HG03439 (cell line): ENCODE measurements at regions not wholly inside any gene's neighbourhood (a gene's known extent, or its start where the extent isn't known, plus 50 kb on each side); places are given as distances from the start of the nearest gene placed in this dataset.
"Not testable (repeated sequence)": the region's sequence is repeated elsewhere in the genome, so short reads cannot be mapped to it uniquely, and the experiment has no call there.

Experiments
- ATAC-seq: cut with Tn5 transposase; IDR thresholded peaks from one replicate; pipeline ENCODE4 v1.9.1; 2021; ENCODE audit warnings: mild to moderate bottlenecking, moderate library complexity; ENCODE audit not compliant: unreplicated experiment

DNA sequence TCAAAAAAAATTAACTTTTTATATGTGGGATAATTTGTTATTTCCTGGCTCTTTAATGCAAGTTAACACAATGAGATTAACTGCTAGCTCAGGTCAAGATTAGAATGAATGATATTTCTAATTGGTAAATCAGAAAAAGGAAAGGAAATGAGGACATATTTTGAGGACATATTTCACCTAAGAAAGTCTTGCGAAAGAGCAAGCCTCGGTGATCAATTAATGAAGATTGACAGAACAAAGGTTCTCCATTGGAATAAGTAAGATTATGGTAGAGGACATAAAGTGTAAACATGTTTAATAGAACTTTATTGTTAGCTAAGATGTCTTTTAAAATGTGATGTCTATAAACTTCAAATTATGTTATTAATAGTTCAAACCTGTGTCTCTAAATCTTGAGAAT is 1617.8 kb downstream of the KCNT2 start:
- no peak for ATAC-seq

GRCh38 chr1:194975913-194976312 is 1632.3 kb downstream of the KCNT2 start:
- no peak for ATAC-seq

GRCh38 chr1:194968916-194969315 is 1639.3 kb downstream of the KCNT2 start:
- no peak for ATAC-seq

DNA sequence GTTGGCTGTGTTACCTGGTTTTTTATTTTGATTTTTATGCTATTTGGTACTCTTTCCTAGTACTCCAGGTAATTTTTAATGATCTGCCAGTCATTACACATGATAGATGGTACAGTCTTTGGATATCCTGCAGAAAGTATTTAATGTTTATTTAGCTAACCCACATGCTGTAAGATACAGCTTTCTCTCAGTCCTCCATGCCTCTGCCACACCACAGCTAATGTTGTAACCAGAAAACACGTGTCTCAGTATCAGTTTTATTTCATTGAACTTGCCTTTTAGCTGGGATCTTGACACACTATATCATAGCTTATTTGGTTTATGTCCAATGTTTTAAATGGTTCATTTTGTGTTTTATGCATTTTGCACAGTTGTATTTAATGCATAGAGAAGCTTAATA is 1648.4 kb downstream of the KCNT2 start:
- ATAC-seq = no peak

GRCh38 chr1:194952171-194952570 is 1656.1 kb downstream of the KCNT2 start:
- no peak for ATAC-seq

GRCh38 chr1:194950584-194950983 is 1657.7 kb downstream of the KCNT2 start:
- ATAC-seq = no peak

DNA sequence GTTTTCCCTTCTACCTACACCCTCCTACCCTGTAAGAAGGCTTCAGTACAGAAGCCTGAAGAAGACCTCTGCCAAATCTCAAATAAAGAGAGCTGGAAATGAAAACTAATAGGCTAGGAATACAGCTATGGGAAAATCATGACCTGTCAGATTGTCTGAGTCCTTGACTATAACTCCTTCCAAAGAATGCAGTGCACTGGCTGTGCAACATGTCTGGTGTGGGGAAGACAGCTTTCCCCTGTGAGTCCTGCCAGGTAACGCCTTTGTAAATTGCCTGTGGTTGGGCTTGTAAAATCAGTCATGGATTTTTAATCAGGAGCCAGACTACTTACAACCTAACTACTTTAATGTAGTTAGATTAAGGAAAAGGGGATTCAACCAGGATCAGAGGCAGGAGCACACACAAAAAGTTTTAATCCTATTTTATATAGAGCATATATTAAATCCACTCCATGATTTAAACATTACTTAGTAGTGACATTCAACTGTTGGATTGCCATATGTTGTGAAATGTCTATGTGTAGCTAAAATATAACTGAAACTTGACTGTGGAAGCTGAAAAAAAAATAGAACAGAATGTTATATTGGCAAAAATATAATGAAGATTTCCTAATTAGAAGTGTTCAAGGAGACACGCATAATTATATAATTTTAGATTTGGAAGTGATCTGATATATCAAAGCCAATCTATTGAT is 1667.8 kb downstream of the KCNT2 start:
- ATAC-seq = no peak

DNA sequence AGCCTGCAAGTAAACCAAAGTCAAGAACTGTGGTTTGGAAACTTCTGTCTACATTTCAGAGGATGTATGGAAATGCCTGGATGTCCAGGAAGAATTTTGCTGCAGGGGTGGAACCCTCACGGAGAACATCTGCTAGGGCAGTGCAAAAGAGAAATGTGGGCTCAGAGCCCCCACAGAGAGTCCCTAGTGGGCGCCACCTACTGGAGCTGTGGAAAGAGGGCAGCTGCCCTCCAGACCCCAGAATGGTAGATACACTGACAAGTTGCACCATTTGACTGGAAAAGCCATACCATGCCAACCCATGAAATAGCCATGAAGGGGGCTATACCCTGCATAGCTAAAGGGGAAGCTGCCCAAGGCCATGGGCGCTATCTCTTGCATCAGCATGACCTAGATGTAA is 1672.4 kb downstream of the KCNT2 start:
- ATAC-seq = no peak

- no peak for ATAC-seq
These were observed 1677.1 kb downstream of the KCNT2 start for GRCh38 chr1:194931166-194931565.

DNA sequence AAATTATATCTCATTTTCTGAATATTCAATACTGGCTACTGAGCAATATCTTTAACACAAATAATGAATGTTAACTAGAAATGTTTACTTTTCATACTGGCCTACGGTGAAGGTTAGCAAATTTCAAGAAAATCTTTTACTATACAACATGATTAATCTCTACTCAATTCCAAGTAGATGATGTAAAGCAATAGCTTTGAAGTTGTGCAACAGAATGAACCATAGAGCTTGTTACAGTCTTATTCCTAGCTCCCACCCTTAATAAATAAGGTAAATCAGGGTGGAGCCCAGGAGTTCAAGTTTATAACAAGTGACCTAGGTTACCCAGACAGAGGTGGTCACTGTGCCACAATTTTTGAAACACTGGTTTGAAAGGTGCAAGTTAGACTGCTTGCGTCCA is 1678.1 kb downstream of the KCNT2 start:
- no peak for ATAC-seq

DNA sequence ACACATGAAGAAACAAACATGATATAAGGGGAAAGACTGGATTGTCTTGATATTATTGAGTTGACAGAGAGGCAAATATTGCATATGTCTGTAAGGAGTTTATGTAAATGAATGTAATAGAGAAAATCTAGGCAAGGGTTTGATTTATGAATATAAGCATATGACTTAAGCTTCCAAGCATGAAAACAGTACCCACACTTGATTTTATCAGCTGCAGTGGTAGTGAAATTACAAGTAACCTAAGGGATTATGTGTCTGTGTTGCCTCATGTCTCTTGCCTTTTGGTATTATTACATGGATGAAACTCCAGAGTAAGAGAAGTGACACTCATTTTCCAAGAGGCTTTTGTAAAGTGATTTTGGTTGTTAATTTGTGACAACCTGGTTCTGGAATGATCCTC is 1678.9 kb downstream of the KCNT2 start:
- no peak for ATAC-seq

DNA sequence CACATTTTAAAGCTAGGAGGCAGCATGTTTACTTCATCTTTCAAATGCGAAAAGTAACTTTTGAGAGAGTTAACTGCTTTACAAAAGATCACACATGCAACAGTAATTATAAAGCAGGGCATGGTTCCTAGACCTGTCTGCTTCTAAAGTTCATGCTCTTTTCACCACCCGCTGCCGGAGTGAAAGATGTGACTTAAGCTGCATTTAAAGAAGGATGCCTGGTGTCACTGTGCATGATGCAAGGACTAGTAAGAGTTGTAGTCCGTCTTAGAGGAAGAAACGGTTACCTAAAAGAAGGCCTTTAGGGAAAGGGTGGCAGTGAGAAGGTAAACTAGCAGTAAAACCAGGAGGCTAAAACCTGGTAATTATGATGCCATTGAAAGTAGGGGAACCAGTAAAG is 1689.1 kb downstream of the KCNT2 start:
- ATAC-seq = no peak

DNA sequence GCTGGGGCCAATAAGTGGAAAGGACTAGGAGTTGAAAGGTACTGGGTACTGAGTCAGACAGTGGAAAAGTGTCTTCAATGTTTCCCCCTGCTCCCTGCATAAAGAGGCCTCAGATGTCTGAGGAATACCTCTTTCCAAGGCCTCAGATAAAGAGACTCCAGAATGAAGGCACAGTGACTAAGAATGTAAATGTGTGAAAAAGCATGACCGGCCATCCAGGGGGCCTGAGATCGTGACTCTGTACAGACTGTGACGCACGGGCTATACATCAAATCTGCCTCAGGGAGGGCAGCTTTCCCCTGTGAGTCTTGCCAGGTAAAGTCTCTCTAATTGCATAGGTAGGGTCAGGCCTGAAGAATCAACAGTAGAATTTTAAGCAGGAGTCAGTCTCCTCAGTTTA is 1690.5 kb downstream of the KCNT2 start:
- no peak for ATAC-seq

- no peak for ATAC-seq
These were observed 1699.6 kb downstream of the KCNT2 start for GRCh38 chr1:194908643-194909042.

DNA sequence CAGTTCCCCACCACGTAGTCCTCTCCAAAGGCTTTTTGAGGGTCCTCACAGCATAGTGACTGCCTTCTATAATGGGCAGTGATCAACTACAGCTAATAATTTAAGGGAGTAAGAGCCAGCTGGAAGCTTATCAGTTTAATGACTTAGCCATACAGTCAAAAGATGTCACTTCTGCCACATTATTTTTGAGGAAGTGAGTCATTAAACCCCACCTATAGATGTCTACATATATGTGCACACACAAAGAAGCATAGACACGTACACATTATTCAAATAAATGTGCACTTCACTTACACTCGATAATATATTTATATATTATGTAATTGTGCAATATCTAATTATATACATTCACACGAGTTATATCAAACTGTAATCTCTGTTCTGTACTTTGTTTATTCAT is 1704.7 kb downstream of the KCNT2 start:
- no peak for ATAC-seq

DNA sequence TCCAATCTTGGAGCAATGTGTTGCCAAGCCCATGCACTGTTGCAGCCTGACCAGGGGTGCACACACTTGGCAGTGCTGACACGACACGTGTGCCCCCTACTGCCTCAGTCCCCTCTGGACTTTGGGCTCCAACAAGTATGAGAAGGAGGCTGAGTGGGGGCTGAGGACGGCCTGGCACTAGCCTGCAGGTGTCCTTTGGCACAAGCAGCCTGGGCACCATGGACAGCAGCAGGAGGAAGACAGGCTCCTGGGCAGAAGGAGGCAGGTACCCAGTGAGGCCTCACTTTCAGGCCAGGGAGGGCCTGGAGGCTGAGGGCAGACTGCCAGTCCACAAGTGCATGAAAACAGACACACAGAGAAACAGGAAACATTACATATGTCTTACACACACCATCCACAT is 1702.9 kb upstream of the B3GALT2 start:
- no peak for ATAC-seq

GRCh38 chr1:194870860-194871259 is 1684.4 kb upstream of the B3GALT2 start:
- ATAC-seq = no peak

DNA sequence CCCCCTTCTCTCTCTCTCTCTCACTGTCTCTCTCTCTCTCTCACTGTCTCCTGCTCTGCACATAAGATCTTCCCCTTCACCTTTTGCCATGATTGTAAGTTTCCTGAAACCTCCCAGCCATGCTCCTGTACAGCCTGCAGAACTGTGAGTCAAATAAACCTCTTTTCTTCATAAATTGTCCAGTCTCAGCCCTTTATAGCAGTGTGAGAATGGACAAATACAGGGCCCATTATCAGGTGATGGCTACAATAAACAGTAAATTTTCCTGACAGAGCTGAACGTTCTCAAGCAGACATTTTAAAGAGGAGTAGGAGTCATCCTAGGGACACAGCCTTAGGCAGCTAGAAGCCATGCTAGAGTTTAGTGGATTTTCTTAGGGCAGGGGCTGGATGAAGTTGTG is 1679.7 kb upstream of the B3GALT2 start:
- no peak for ATAC-seq

- no peak for ATAC-seq
These were observed 1679.0 kb upstream of the B3GALT2 start for GRCh38 chr1:194865383-194865782.

DNA sequence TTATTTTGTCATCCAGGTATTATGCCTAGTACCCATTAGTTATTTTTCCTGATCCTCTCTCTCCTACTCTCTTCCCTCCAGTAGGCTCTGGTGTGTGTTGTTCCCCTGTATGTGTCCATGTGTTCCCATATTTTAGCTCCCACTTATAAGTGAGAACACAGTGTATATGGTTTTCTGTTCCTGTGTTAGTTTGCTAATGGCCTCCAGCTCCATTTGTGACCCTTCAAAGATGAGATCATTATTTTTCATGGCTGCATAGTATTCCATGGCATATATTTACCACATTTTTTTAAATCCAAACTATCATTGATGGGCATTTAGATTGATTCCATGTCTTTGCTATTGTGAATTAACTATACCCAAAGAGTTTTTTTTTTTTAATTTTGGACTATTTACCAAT is 1675.7 kb upstream of the B3GALT2 start:
- ATAC-seq = no peak

DNA sequence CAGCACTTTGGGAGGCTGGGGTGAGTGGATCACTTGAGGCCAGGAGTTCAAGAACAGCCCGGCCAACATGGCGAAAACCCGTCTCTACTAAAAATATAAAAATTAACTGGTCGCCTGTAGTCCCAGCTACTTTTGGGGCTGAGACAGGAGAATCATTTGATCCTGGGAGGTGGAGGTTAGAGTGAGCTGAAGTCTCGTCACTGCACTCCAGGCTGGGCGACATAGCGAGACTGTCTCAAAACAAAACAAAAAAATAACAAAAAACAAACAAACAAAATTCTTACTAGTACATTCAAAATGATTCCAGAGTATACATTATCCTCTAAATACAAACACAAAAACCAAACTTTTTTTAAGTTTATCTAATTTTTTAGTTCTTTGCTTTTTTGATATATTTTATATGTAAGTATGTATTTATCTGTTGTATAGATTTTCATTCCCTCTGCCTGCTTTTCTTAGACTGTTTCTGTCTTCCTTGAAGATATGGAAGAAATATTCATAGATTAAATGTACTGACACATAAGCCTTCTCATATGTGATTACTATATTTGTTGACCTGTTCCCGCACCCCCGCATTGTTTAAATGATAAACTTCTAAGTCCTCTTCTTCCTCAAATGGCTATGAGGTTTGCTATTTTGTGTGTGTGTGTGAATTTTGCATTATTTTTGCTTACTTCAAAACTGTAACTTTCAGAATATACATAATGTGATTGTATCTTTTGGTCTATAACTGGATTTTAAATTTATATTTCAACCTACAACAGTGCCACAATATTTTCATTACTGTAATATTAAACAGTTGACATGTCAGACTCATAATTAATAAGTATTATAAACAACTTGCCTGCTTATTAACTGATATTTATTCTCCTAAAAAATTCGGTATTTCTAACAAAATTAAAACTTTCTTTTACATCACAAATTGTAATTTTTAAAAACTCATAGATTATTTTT is 1674.1 kb upstream of the B3GALT2 start:
- no peak for ATAC-seq

GRCh38 chr1:194859481-194860154 is 1673.2 kb upstream of the B3GALT2 start:
- not testable (repeated sequence) for ATAC-seq
